ENCODE measurements at regions not wholly inside any gene's neighbourhood (a gene's known extent, or its start where the extent isn't known, plus 50 kb on each side); places are given as distances from the start of the nearest gene placed in this dataset.

DNA sequence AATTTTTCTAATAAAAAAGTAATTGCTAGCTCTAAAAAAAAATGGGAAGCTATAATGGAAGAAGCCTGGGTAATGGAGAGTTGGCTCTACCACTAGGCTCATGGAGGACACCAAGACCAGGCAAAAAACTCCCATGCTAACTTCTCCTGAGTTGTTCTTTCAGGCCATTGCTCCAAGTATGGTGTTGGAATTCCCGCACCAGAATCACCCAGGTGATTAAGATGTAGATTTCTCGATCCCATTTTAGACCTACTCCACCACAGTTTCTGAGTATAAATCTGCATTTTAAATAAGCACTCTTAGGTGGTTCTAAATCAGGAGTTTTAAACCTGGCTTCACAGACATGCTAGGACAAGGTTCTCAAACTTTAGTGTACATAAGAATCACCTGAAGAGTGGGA is 221.0 kb downstream of the EMP1 start:
- H3K9me2 ChIP-seq (replicated peaks; ENCODE audit: control insufficient read depth, low read length) = no peaks in the 10 kb centered on the region
- H3K4me2 ChIP-seq (ENCODE audit: low read length) = no peak overlapping the region
- no peak overlapping the region for H3K4me3 ChIP-seq (ENCODE audit: low read length)
- no peaks in the 10 kb centered on the region for H3F3A ChIP-seq (ENCODE audit: control insufficient read depth, insufficient read depth)
- no peaks in the 10 kb centered on the region for H4K20me1 ChIP-seq (ENCODE audit: control insufficient read depth, insufficient read depth, low read depth, low read length)
- H3K4me1 ChIP-seq (ENCODE audit: control insufficient read depth, low read length) = no peaks in the 10 kb centered on the region
- no peaks in the 10 kb centered on the region for H3K9me3 ChIP-seq (ENCODE audit: control insufficient read depth, insufficient read depth, low read length)
- H3K36me3 ChIP-seq (ENCODE audit: control insufficient read depth, low read length) = no peaks in the 10 kb centered on the region
- no peak overlapping the region for H3K27ac ChIP-seq (ENCODE audit: low read depth, low read length)
- H3K79me2 ChIP-seq (ENCODE audit: control insufficient read depth, low read length) = no peaks in the 10 kb centered on the region
- H3K27me3 ChIP-seq (ENCODE audit: control insufficient read depth, low read length) = no peaks in the 10 kb centered on the region
- TF ChIP-seq, protein P1, sequence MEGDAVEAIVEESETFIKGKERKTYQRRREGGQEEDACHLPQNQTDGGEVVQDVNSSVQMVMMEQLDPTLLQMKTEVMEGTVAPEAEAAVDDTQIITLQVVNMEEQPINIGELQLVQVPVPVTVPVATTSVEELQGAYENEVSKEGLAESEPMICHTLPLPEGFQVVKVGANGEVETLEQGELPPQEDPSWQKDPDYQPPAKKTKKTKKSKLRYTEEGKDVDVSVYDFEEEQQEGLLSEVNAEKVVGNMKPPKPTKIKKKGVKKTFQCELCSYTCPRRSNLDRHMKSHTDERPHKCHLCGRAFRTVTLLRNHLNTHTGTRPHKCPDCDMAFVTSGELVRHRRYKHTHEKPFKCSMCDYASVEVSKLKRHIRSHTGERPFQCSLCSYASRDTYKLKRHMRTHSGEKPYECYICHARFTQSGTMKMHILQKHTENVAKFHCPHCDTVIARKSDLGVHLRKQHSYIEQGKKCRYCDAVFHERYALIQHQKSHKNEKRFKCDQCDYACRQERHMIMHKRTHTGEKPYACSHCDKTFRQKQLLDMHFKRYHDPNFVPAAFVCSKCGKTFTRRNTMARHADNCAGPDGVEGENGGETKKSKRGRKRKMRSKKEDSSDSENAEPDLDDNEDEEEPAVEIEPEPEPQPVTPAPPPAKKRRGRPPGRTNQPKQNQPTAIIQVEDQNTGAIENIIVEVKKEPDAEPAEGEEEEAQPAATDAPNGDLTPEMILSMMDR (IDR thresholded peaks at IDR 0.05; ENCODE audit: low read depth, low read length, poor library complexity, severe bottlenecking) = no peak
- no peak for TF ChIP-seq EZH2phosphoT487 (IDR thresholded peaks at IDR 0.05; ENCODE audit: borderline replicate concordance, low read length)

DNA sequence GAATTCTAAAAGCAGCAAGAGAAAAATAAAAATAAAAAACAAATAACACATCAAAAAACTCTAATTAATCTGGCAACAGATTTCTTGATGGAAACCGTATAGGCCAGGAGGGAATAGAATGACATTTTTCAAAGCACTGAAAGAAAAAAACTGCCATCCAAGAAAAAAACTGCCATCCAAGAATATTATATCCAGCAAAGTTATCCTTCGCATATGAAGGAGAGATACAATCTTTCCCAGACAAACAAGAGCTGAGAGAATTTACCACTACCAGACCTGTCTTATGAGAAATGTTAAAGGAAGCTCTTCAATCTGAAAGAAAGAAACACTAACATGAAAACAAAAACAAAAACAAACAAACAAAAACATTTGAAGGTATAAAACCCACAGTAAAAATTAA is 214.8 kb downstream of the EMP1 start:
- Histone ChIP-seq H4K20me1 (ENCODE audit: control insufficient read depth, insufficient read depth, low read depth, low read length) (no peaks in the 10 kb centered on the region), H3K27me3 (ENCODE audit: control insufficient read depth, low read length) (no peaks in the 10 kb centered on the region), H3F3A (ENCODE audit: control insufficient read depth, insufficient read depth) (no peaks in the 10 kb centered on the region), H3K27ac (ENCODE audit: low read depth, low read length) (no peak overlapping the region), H3K9me3 (ENCODE audit: control insufficient read depth, insufficient read depth, low read length) (no peaks in the 10 kb centered on the region), H3K9me2 (replicated peaks; ENCODE audit: control insufficient read depth, low read length) (no peaks in the 10 kb centered on the region), H3K4me3 (ENCODE audit: low read length) (no peak overlapping the region), H3K4me2 (ENCODE audit: low read length) (no peak overlapping the region), H3K79me2 (ENCODE audit: control insufficient read depth, low read length) (no peaks in the 10 kb centered on the region), H3K36me3 (ENCODE audit: control insufficient read depth, low read length) (no peaks in the 10 kb centered on the region), H3K4me1 (ENCODE audit: control insufficient read depth, low read length) (no peaks in the 10 kb centered on the region)
- TF ChIP-seq, protein P1 (IDR thresholded peaks at IDR 0.05; ENCODE audit: low read depth, low read length, poor library complexity, severe bottlenecking) = no peak

DNA sequence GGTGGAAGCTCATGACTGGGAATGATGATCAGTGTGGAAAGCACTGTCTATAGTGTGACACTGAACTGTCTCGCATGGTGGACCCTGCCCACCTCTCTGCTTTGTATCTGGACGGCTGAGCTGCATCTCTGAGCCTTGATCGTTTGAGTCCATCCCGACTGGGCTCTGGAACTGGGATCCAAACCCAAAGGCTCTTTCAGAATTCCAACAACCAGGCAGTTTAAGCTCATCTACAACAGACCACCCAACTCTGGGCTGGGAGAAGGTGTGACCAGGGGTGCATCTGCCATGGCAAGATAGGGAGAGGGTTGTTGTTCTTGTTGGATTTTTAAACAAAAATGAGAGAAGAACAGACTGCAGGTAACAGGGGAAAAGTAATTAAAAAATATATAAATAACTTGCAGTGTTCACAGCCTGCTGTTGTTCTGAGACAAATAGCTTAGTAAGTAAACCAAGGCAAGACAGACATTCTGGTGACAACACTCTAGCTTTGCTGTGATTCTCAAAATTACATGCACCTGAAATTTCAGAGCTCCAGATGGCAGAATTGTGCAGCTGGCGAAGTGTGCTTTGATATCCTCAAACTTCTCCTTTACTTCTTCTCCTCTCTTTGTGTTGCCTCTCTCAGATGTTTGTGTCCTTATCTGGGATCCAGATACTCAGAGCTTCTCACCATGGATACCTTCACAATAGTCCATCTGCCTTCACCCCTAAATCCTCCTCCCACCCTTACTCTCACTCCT is 209.6 kb downstream of the EMP1 start:
- no peaks in the 10 kb centered on the region for H3K4me1 ChIP-seq (ENCODE audit: control insufficient read depth, low read length)
- H3K79me2 ChIP-seq (ENCODE audit: control insufficient read depth, low read length) = no peaks in the 10 kb centered on the region
- no peak overlapping the region for H3K4me3 ChIP-seq (ENCODE audit: low read length)
- H3K9me3 ChIP-seq (ENCODE audit: control insufficient read depth, insufficient read depth, low read length) = no peaks in the 10 kb centered on the region
- no peak for TF ChIP-seq EZH2phosphoT487 (IDR thresholded peaks at IDR 0.05; ENCODE audit: borderline replicate concordance, low read length)
- TF ChIP-seq, protein P1 (IDR thresholded peaks at IDR 0.05; ENCODE audit: low read depth, low read length, poor library complexity, severe bottlenecking) = no peak
- H3K36me3 ChIP-seq (ENCODE audit: control insufficient read depth, low read length) = no peaks in the 10 kb centered on the region
- no peaks in the 10 kb centered on the region for H4K20me1 ChIP-seq (ENCODE audit: control insufficient read depth, insufficient read depth, low read depth, low read length)
- H3F3A ChIP-seq (ENCODE audit: control insufficient read depth, insufficient read depth) = no peaks in the 10 kb centered on the region
- no peak overlapping the region for H3K4me2 ChIP-seq (ENCODE audit: low read length)
- no peaks in the 10 kb centered on the region for H3K27me3 ChIP-seq (ENCODE audit: control insufficient read depth, low read length)
- no peak overlapping the region for H3K27ac ChIP-seq (ENCODE audit: low read depth, low read length)
- H3K9me2 ChIP-seq (replicated peaks; ENCODE audit: control insufficient read depth, low read length) = no peaks in the 10 kb centered on the region
